H1 (cell line): ENCODE measurements at regions not wholly inside any gene's neighbourhood (a gene's known extent, or its start where the extent isn't known, plus 50 kb on each side); places are given as distances from the start of the nearest gene placed in this dataset.

Experiments used
- CTCF ChIA-PET: fragments of 300-600 bp; sonication (Branson Sonifier 250); formaldehyde crosslinking; loops from one replicate; lab custom pipeline; 2021; ENCODE audit not compliant: partially characterized antibody; lab: Charles Lee
- POLR2A ChIA-PET: fragments of 300-600 bp; sonication (Branson Sonifier 250); formaldehyde crosslinking; loops from one replicate; lab custom pipeline; 2021; ENCODE audit warnings: inconsistent platforms; ENCODE audit not compliant: partially characterized antibody; lab: Charles Lee
- DNase-seq, 2 experiments: peaks; one replicate each; pipeline versions ENCODE4 v3.0.0 to v3.0.0-alpha.2; 2010 to 2022; ENCODE audit warnings: low spot score in 2 of 2, low read depth in 1 of 2, mixed read lengths in 1 of 2
- FAIRE-seq: peaks from 2 replicates; lab custom pipeline; 2011; peaks lifted over from hg19 to GRCh38; lab: Jason Lieb, UNC
- H2AFZ ChIP-seq: 2 replicates; pipeline ENCODE4 v1.8.1; 2012; ENCODE audit warnings: low read length, inconsistent platforms
- H2AK5ac ChIP-seq: 2 replicates; pipeline ENCODE4 v1.6.1; 2013; ENCODE audit warnings: low read depth, low read length
- H2BK120ac ChIP-seq: replicated peaks from 2 replicates; pipeline ENCODE3; 2013; ENCODE audit warnings: low read depth, low read length, inconsistent platforms
- H2BK12ac ChIP-seq: 2 replicates; pipeline ENCODE4 v1.6.1; 2013; ENCODE audit warnings: low read depth, low read length
- H2BK15ac ChIP-seq: 2 replicates; pipeline ENCODE4 v1.6.1; 2013; ENCODE audit warnings: low read length
- H2BK20ac ChIP-seq: 2 replicates; pipeline ENCODE4 v1.6.1; 2013; ENCODE audit warnings: low read length
- H2BK5ac ChIP-seq: 2 replicates; pipeline ENCODE4 v1.6.1; 2013; ENCODE audit warnings: low read depth, low read length
- H3K14ac ChIP-seq: 2 replicates; pipeline ENCODE4 v1.6.1; 2013; ENCODE audit warnings: inconsistent platforms; ENCODE audit not compliant: insufficient read length
- H3K18ac ChIP-seq: 2 replicates; pipeline ENCODE4 v1.6.1; 2013; ENCODE audit warnings: low read length; ENCODE audit errors: extremely low read depth
- H3K23ac ChIP-seq: 2 replicates; pipeline ENCODE4 v1.6.1; 2013; ENCODE audit warnings: inconsistent platforms; ENCODE audit not compliant: insufficient read length
- H3K23me2 ChIP-seq: 2 replicates; pipeline ENCODE4 v1.6.1; 2013; ENCODE audit warnings: low read depth, low read length
- H3K27ac ChIP-seq: 2 replicates; pipeline ENCODE4 v1.6.1; 2011; ENCODE audit warnings: low read depth, low read length, inconsistent platforms
- H3K27me3 ChIP-seq, 4 experiments: replicated peaks in 1 of 4; 1 replicate in 1 of 4; 2 replicates in 3 of 4; pipeline versions ENCODE4 v1.6.1 to v1.8.1; 2011 to 2013; ENCODE audit warnings: low read length in 3 of 4, mild to moderate bottlenecking in 3 of 4, inconsistent platforms in 2 of 4, mixed read lengths in 2 of 4, moderate library complexity in 1 of 4; ENCODE audit not compliant: control insufficient read depth in 3 of 4, insufficient read depth in 3 of 4; ENCODE audit errors: extremely low read depth in 1 of 4
- H3K36me3 ChIP-seq, 4 experiments: 2 replicates each; pipeline versions ENCODE4 v1.6.1 to v1.8.1; 2011 to 2013; ENCODE audit warnings: mild to moderate bottlenecking in 4 of 4, low read length in 3 of 4, moderate library complexity in 2 of 4, control low read depth in 1 of 4, inconsistent platforms in 1 of 4; ENCODE audit not compliant: insufficient read depth in 4 of 4, control insufficient read depth in 2 of 4
- H3K4ac ChIP-seq: replicated peaks from 2 replicates; pipeline ENCODE3; 2013; ENCODE audit warnings: low read length, low read depth, mixed read lengths, inconsistent platforms; ENCODE audit not compliant: insufficient read length
- H3K4me1 ChIP-seq, 4 experiments: replicated peaks in 1 of 4; 1 replicate in 1 of 4; 2 replicates in 3 of 4; pipeline versions ENCODE4 v1.6.1 to v1.8.1; 2011 to 2013; ENCODE audit warnings: low read length in 3 of 4, inconsistent platforms in 2 of 4, mixed read lengths in 1 of 4; ENCODE audit not compliant: insufficient read depth in 4 of 4, control insufficient read depth in 3 of 4
- H3K4me2 ChIP-seq, 2 experiments: 2 replicates each; pipeline versions ENCODE4 v1.6.1 to v1.8.1; 2011 to 2013; ENCODE audit warnings: low read depth in 2 of 2, low read length in 2 of 2, control low read depth in 1 of 2, inconsistent platforms in 1 of 2, mild to moderate bottlenecking in 1 of 2; ENCODE audit not compliant: insufficient read depth in 1 of 2
- H3K4me3 ChIP-seq, 4 experiments: fragments of 200-600, 300-600 bp in 1 of 4; sonication (generic), shearing (Covaris generic), sonication (Bioruptor Twin) in 1 of 4; 2 replicates each; pipeline versions ENCODE4 v1.5.1 to v1.8.1; 2011 to 2016; ENCODE audit warnings: low read length in 4 of 4, low read depth in 3 of 4, control low read depth in 2 of 4, inconsistent platforms in 2 of 4, mild to moderate bottlenecking in 2 of 4, mixed read lengths in 1 of 4, moderate library complexity in 1 of 4; ENCODE audit not compliant: insufficient read depth in 2 of 4; ENCODE audit errors: extremely low read depth in 1 of 4
- H3K56ac ChIP-seq: replicated peaks from 2 replicates; pipeline ENCODE3; 2013; ENCODE audit warnings: low read depth, mild to moderate bottlenecking, mixed read lengths, low read length, inconsistent platforms; ENCODE audit not compliant: insufficient read length
- H3K79me1 ChIP-seq: 2 replicates; pipeline ENCODE4 v1.6.1; 2013; ENCODE audit warnings: low read depth, low read length, control low read depth
- H3K79me2 ChIP-seq, 2 experiments: 2 replicates each; pipeline versions ENCODE4 v1.6.1 to v1.8.1; 2012 to 2013; ENCODE audit warnings: low read length in 2 of 2, mild to moderate bottlenecking in 2 of 2, inconsistent platforms in 1 of 2; ENCODE audit not compliant: insufficient read depth in 2 of 2, control insufficient read depth in 1 of 2
- H3K9ac ChIP-seq, 4 experiments: replicated peaks in 1 of 4; 1 replicate in 1 of 4; 2 replicates in 3 of 4; pipeline versions ENCODE4 v1.6.1 to v1.8.1; 2011 to 2013; ENCODE audit warnings: low read depth in 3 of 4, low read length in 3 of 4, control low read depth in 2 of 4, mild to moderate bottlenecking in 2 of 4, moderate library complexity in 2 of 4, inconsistent platforms in 1 of 4; ENCODE audit errors: extremely low read depth in 1 of 4
- H3K9me3 ChIP-seq, 2 experiments: 2 replicates each; pipeline versions ENCODE4 v1.6.1 to v1.8.1; 2012 to 2013; ENCODE audit warnings: mild to moderate bottlenecking in 2 of 2, moderate library complexity in 2 of 2, control low read depth in 1 of 2, inconsistent platforms in 1 of 2, low read depth in 1 of 2, low read length in 1 of 2, mixed read lengths in 1 of 2; ENCODE audit not compliant: insufficient read depth in 2 of 2
- H4K20me1 ChIP-seq, 2 experiments: replicated peaks in 1 of 2; 2 replicates each; pipeline versions ENCODE3 to v1.8.1; 2011 to 2013; ENCODE audit warnings: inconsistent platforms in 2 of 2, low read length in 2 of 2, mild to moderate bottlenecking in 1 of 2; ENCODE audit not compliant: insufficient read depth in 2 of 2, control insufficient read depth in 1 of 2
- H4K5ac ChIP-seq: 2 replicates; pipeline ENCODE4 v1.6.1; 2013; ENCODE audit warnings: low read length, low read depth, mixed read lengths, inconsistent platforms; ENCODE audit not compliant: insufficient read length
- H4K8ac ChIP-seq: 2 replicates; pipeline ENCODE4 v1.8.0; 2013; ENCODE audit warnings: mild to moderate bottlenecking, moderate library complexity, low read length, inconsistent platforms; ENCODE audit not compliant: insufficient read depth; ENCODE audit errors: extremely low read depth
- H4K91ac ChIP-seq: replicated peaks from 2 replicates; pipeline ENCODE3; 2013; ENCODE audit warnings: low read length, mixed read lengths, inconsistent platforms; ENCODE audit not compliant: insufficient read length
- BCL11A ChIP-seq, 2 experiments: IDR thresholded peaks; one replicate each; pipeline ENCODE4 v1.6.1; 2011; ENCODE audit warnings: low read depth in 2 of 2, low read length in 2 of 2, mild to moderate bottlenecking in 2 of 2
- HDAC6 ChIP-seq: IDR thresholded peaks from one replicate; pipeline ENCODE4 v1.7.1; 2012; ENCODE audit warnings: low read depth, mild to moderate bottlenecking, inconsistent platforms, low read length, moderate library complexity
- KDM5A ChIP-seq: fragments of 200-600 bp; IDR thresholded peaks from 2 replicates; pipeline ENCODE4 v1.7.1; 2012; ENCODE audit warnings: mild to moderate bottlenecking, low read length, inconsistent platforms, mixed read lengths
- WGBS, 2 experiments: shearing (Covaris generic) in 1 of 2; methylation state at CpG; one replicate each; pipeline versions ENCODE4 v1.1.6 to v1.1.7; 2013 to 2015; ENCODE audit warnings: low lambda C conversion rate in 2 of 2, mixed read lengths in 2 of 2, inconsistent platforms in 1 of 2, low coverage in 1 of 2, missing lambda C conversion rate in 1 of 2; ENCODE audit not compliant: insufficient replicate concordance in 2 of 2, insufficient coverage in 1 of 2, insufficient read length in 1 of 2; ENCODE audit errors: extremely low coverage in 1 of 2, missing lambda C conversion rate in 1 of 2; 5-methylcytosine and 5-hydroxymethylcytosine counted together

GRCh38 chr3:59246719-59247401, 197.0 kb upstream of the CFAP20DC start:
- CTCF ChIA-PET, result interaction anchor here (1.7 kb wide), 1 partner anchor 11 kb away, joined by 5 read pairs; no protein-coding TSS in a partner anchor
- Histone ChIP-seq H2AFZ (0 out of 2 replicates have a peak overlapping the region, but pooled peaks have one; percentile 82), H3K4me1 (peaks cover 0 to 4% (median 0%) of the 10 kb centered on the region in 4 experiments; a peak in 1 of 7 replicates), H3K56ac (no peak overlapping the region), H4K5ac (no peak overlapping the region), H3K9ac (no peak overlapping the region), H3K18ac (no peak overlapping the region), H3K9me3 (no peaks in the 10 kb centered on the region), H4K91ac (no peak overlapping the region), H2BK120ac (no peak overlapping the region), H3K79me1 (no peaks in the 10 kb centered on the region), H3K23me2 (no peaks in the 10 kb centered on the region; the same call in 1 of the 2 replicates), H2BK12ac (no peak overlapping the region), H3K27ac (no peak overlapping the region), H3K4me3 (no peak overlapping the region), H4K8ac (no peak overlapping the region), H3K4me2 (no peak overlapping the region), H4K20me1 (no peaks in the 10 kb centered on the region), H3K79me2 (no peaks in the 10 kb centered on the region), H2BK15ac (no peak overlapping the region), H3K23ac (no peak overlapping the region), H3K36me3 (no peaks in the 10 kb centered on the region), H3K14ac (no peak overlapping the region), H2BK20ac (no peak overlapping the region), H3K27me3 (no peaks in the 10 kb centered on the region), H2BK5ac (no peak overlapping the region), H2AK5ac (no peak overlapping the region), H3K4ac (no peak overlapping the region)
- FAIRE-seq (no peak), DNase-seq (no peak)
- POLR2A ChIA-PET, result no interaction called here
- 96% methylated on average over 3 of the region's 3 CpGs; no CpG with 5 or more reads in 1 of the 2 experiments for WGBS, 2 experiments
- no peak for TF ChIP-seq BCL11A (IDR thresholded peaks at IDR 0.05; ENCODE audit: low read depth in 2 of 2, low read length in 2 of 2)
- no peak for TF ChIP-seq KDM5A
- no peak for TF ChIP-seq HDAC6
